ENCODE measurements at regions not wholly inside any gene's neighbourhood (a gene's known extent, or its start where the extent isn't known, plus 50 kb on each side); places are given as distances from the start of the nearest gene placed in this dataset.
"Not testable (repeated sequence)": the region's sequence is repeated elsewhere in the genome, so short reads cannot be mapped to it uniquely, and the experiment has no call there.

- ATAC-seq (ENCODE audit: poor library complexity) (peak; percentile 44), DNase-seq (no peak)
- intact Hi-C loops (cut with DNase I): loop anchor here (10.0 kb wide), 1 partner anchor 107 kb away; no protein-coding TSS in a partner anchor
These were observed 101.2 kb upstream of the EGLN3 start for GRCh38 chr14:34051966-34052657.

- no peak for ATAC-seq (ENCODE audit: poor library complexity)
- intact Hi-C loops (cut with DNase I): loop anchor here (10.0 kb wide), 1 partner anchor 106 kb away; no protein-coding TSS in a partner anchor
- DNase-seq: no peak
These were observed 99.7 kb upstream of the EGLN3 start for GRCh38 chr14:34050606-34051005.

- ATAC-seq (ENCODE audit: poor library complexity) (no peak), DNase-seq (no peak)
- intact Hi-C loops (cut with DNase I): loop anchor here (10.0 kb wide), 1 partner anchor 105 kb away; no protein-coding TSS in a partner anchor
These were observed 98.9 kb upstream of the EGLN3 start for GRCh38 chr14:34049790-34050189.

- DNase-seq; intact Hi-C loops (cut with DNase I); ATAC-seq (ENCODE audit: poor library complexity): not testable (repeated sequence)
These were observed 98.3 kb upstream of the EGLN3 start for GRCh38 chr14:34049187-34049586.

GRCh38 chr14:34046799-34047520 is 96.1 kb upstream of the EGLN3 start:
- intact Hi-C loops (cut with DNase I): no loop called here
- DNase-seq (no peak), ATAC-seq (ENCODE audit: poor library complexity) (no peak)

GRCh38 chr14:34044666-34045306 is 93.9 kb upstream of the EGLN3 start:
- DNase-seq (no peak), ATAC-seq (ENCODE audit: poor library complexity) (no peak)
- intact Hi-C loops (cut with DNase I): no loop called here

- DNase-seq (no peak), ATAC-seq (ENCODE audit: poor library complexity) (no peak)
- intact Hi-C loops (cut with DNase I): no loop called here
These were observed 93.4 kb upstream of the EGLN3 start for GRCh38 chr14:34044373-34044637.

GRCh38 chr14:34043627-34044372 is 92.9 kb upstream of the EGLN3 start:
- no peak for ATAC-seq (ENCODE audit: poor library complexity)
- intact Hi-C loops (cut with DNase I): no loop called here
- DNase-seq: no peak

GRCh38 chr14:34041220-34041619 is 90.3 kb upstream of the EGLN3 start:
- ATAC-seq (ENCODE audit: poor library complexity) (no peak), DNase-seq (no peak)
- intact Hi-C loops (cut with DNase I): no loop called here

GRCh38 chr14:34040766-34041165 is 89.9 kb upstream of the EGLN3 start:
- intact Hi-C loops (cut with DNase I): no loop called here
- ATAC-seq (ENCODE audit: poor library complexity) (no peak), DNase-seq (no peak)

GRCh38 chr14:34039428-34040047 is 88.7 kb upstream of the EGLN3 start:
- intact Hi-C loops (cut with DNase I): loop anchor here (10.0 kb wide), 1 partner anchor 85 kb away; the partner anchor contains the start of gene EGLN3
- ATAC-seq (ENCODE audit: poor library complexity) (no peak), DNase-seq (no peak)

GRCh38 chr14:34038358-34039057 is 87.6 kb upstream of the EGLN3 start:
- no peak for ATAC-seq (ENCODE audit: poor library complexity)
- DNase-seq: no peak
- intact Hi-C loops (cut with DNase I): loop anchor here (10.0 kb wide), 1 partner anchor 84 kb away; the partner anchor contains the start of gene EGLN3

GRCh38 chr14:34036319-34036766 is 85.5 kb upstream of the EGLN3 start:
- no peak for DNase-seq
- ATAC-seq (ENCODE audit: poor library complexity): peak; percentile 12
- intact Hi-C loops (cut with DNase I): loop anchor here (10.0 kb wide), 1 partner anchor 82 kb away; the partner anchor contains the start of gene EGLN3

- ATAC-seq (ENCODE audit: poor library complexity) (no peak), DNase-seq (no peak)
- intact Hi-C loops (cut with DNase I): loop anchor here (10.0 kb wide), 1 partner anchor 81 kb away; the partner anchor contains the start of gene EGLN3
These were observed 85.0 kb upstream of the EGLN3 start for GRCh38 chr14:34035934-34036250.

GRCh38 chr14:34035177-34035933 is 84.5 kb upstream of the EGLN3 start:
- ATAC-seq (ENCODE audit: poor library complexity): peak; percentile 88
- DNase-seq: peak; percentile 81
- intact Hi-C loops (cut with DNase I): loop anchor here (10.0 kb wide), 1 partner anchor 81 kb away; the partner anchor contains the start of gene EGLN3

GRCh38 chr14:34034447-34035176 is 83.7 kb upstream of the EGLN3 start:
- DNase-seq: no peak
- ATAC-seq (ENCODE audit: poor library complexity): no peak
- intact Hi-C loops (cut with DNase I): loop anchor here (10.0 kb wide), 1 partner anchor 80 kb away; the partner anchor contains the start of gene EGLN3

Measured in Right ventricle myocardium superior (tissue), 1 donor.